H1 (cell line): ENCODE measurements at regions not wholly inside any gene's neighbourhood (a gene's known extent, or its start where the extent isn't known, plus 50 kb on each side); places are given as distances from the start of the nearest gene placed in this dataset.

Source experiments
- SRF ChIP-seq: IDR thresholded peaks from 2 replicates; pipeline ENCODE4 v1.6.1; 2011; ENCODE audit warnings: mild to moderate bottlenecking, low read depth, low read length, moderate library complexity
- TF ChIP-seq, protein P1 (sequence below): IDR thresholded peaks from 2 replicates; pipeline ENCODE4 v1.6.1; 2012; ENCODE audit warnings: low read length, inconsistent platforms

DNA sequence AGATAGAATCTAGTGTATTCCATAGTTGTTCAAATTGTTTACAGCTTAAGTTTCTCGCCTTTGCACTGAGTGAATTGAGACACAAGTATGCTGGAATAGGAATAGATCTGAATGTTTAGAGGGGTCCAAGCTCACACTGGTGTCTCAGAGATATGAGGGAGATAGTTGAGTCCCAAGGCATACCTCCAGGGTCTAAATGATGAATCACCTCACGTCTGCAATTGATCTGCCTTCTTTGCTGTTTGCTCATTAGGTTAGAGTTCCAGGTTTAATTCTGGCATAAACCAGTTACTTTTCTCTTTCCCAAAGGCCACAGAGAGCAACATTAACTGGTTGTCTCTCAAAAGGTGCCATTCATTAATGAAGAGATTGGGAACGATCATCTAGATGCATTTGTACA is 106.3 kb upstream of the MME start (continued):
- TF ChIP-seq, protein P1, sequence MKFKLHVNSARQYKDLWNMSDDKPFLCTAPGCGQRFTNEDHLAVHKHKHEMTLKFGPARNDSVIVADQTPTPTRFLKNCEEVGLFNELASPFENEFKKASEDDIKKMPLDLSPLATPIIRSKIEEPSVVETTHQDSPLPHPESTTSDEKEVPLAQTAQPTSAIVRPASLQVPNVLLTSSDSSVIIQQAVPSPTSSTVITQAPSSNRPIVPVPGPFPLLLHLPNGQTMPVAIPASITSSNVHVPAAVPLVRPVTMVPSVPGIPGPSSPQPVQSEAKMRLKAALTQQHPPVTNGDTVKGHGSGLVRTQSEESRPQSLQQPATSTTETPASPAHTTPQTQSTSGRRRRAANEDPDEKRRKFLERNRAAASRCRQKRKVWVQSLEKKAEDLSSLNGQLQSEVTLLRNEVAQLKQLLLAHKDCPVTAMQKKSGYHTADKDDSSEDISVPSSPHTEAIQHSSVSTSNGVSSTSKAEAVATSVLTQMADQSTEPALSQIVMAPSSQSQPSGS, result no peak
- no peak for TF ChIP-seq SRF
